ENCODE measurements at regions not wholly inside any gene's neighbourhood (a gene's known extent, or its start where the extent isn't known, plus 50 kb on each side); places are given as distances from the start of the nearest gene placed in this dataset.

DNA sequence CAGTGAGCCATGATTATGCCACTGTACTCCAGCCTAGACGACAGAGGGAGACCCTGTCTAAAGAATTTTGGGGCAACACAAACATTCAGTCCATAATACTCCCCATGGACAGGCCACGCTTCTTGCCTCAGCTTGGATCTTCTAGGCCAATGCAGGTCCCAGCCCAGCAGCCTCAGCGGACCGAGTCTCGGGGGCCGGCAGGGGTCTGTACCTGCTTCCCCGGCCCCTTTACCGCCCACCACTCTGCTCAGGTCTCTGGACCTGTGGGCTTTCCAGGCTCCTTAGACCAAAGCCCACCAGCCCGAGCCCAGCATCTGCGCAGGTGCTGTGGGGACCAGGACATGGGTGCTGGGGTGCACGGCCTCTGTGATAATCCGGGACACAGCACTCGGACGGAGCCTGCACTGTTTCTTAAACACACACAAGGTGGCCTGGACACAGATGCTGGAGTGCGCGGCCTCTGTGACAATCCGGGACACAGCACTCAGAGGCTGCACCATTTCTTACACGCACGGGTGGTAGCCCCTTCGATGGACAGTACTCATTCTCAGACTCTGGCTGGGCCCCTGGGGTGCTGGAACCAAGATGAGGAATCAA, 62.1 kb upstream of the GPC1 start:
- DNase-seq: no peak
- no peak overlapping the region for H3K4me3 ChIP-seq
- TF ChIP-seq, protein P1, sequence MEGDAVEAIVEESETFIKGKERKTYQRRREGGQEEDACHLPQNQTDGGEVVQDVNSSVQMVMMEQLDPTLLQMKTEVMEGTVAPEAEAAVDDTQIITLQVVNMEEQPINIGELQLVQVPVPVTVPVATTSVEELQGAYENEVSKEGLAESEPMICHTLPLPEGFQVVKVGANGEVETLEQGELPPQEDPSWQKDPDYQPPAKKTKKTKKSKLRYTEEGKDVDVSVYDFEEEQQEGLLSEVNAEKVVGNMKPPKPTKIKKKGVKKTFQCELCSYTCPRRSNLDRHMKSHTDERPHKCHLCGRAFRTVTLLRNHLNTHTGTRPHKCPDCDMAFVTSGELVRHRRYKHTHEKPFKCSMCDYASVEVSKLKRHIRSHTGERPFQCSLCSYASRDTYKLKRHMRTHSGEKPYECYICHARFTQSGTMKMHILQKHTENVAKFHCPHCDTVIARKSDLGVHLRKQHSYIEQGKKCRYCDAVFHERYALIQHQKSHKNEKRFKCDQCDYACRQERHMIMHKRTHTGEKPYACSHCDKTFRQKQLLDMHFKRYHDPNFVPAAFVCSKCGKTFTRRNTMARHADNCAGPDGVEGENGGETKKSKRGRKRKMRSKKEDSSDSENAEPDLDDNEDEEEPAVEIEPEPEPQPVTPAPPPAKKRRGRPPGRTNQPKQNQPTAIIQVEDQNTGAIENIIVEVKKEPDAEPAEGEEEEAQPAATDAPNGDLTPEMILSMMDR (IDR thresholded peaks at IDR 0.05): no peak
- H3K27ac ChIP-seq: no peak overlapping the region
- no peaks in the 10 kb centered on the region for H3K4me1 ChIP-seq
- H3K9ac ChIP-seq (ENCODE audit: low read depth in 2 of 2, low read length in 2 of 2): peak overlapping the region in 1 of 2 donors; percentile 24
- intact Hi-C loops (cut with DNase I): no loop called here
- no peaks in the 10 kb centered on the region for H3K36me3 ChIP-seq
- H3K27me3 ChIP-seq: no peaks in the 10 kb centered on the region
- no peaks in the 10 kb centered on the region for H3K9me3 ChIP-seq

DNA sequence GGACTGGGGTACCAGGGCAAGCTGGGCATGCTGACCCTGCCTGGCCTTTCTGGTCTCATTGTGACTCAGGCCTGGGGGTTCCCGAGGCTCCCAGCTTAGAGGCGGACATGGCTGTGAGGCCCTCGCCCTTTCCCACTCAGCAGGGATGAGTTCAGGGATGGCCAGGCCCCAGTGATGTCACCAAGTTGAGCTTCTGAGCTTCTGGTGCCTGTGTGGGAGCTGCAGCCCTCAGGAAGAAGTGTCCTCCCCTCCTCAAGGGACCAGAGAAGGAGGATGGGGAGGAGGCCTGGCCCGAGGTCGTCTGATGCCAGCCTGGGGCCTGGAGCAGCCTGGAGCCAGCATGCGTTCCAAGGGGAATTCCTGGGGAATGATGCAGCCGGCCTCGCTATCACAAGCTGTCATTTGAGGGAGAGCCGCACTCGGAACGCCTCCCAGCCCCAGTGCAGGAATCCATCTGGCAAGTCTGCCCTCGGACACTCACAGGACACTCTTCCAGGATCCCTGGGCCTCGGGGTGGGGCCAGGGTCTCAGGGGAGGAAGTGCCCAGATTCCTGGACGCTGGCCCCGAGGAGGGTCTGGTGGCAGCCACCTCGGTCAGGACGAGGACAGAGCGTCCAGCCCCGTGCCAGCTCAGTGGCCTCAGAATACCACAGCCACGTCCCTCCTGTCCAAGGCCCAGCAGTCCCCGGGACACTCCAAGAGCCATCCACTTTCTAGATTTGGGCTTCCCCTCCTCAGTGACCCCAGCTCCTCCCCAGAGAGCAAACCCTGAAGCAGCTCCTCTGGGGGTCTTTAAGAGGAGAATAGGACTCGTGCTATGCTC, 61.2 kb upstream of the GPC1 start:
- no peak overlapping the region for H3K4me3 ChIP-seq
- H3K4me1 ChIP-seq: no peaks in the 10 kb centered on the region
- no peaks in the 10 kb centered on the region for H3K27me3 ChIP-seq
- no peaks in the 10 kb centered on the region for H3K36me3 ChIP-seq
- TF ChIP-seq, protein P1 (IDR thresholded peaks at IDR 0.05): no peak
- DNase-seq: peak; percentile 43
- H3K27ac ChIP-seq: no peak overlapping the region
- peak overlapping the region in 1 of 2 donors; percentile 24 for H3K9ac ChIP-seq (ENCODE audit: low read depth in 2 of 2, low read length in 2 of 2)
- intact Hi-C loops (cut with DNase I): no loop called here
- no peaks in the 10 kb centered on the region for H3K9me3 ChIP-seq

DNA sequence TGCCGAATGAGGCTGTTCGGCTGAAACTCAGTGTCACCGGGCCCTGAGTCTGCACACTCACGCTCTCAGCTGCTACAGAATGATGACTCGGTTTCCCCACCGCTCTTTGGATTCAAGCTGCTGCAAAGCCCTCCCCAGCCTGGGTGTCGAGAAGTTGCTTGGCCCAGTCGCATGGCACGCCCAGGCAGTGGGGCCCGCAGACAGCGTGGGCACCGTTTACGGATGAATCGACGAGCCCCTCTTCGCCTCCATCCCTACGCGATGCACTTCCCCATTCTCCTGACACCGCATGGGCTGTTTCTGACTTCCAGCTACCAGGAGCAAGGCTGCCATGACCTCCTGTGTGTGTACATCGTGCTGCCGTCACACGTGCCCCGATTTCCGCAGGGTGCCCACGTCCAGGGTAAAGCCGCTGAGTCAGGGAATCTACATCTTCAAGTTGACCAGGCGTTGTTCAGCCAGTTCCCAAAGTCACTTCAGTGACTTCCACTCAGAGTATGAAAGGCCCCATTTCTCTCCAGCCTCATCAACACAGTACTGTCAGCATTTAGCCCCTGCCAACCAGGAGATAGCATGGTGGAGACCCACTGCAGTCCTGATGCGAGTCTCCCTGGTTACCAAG, 60.3 kb upstream of the GPC1 start:
- Histone ChIP-seq H3K9ac (ENCODE audit: low read depth in 2 of 2, low read length in 2 of 2) (peak overlapping the region in 1 of 2 donors; percentile 24), H3K27me3 (no peaks in the 10 kb centered on the region), H3K9me3 (no peaks in the 10 kb centered on the region), H3K36me3 (no peaks in the 10 kb centered on the region), H3K27ac (no peak overlapping the region), H3K4me3 (no peak overlapping the region), H3K4me1 (no peaks in the 10 kb centered on the region)
- no peak for DNase-seq
- intact Hi-C loops (cut with DNase I): no loop called here
- TF ChIP-seq, protein P1 (IDR thresholded peaks at IDR 0.05): no peak

DNA sequence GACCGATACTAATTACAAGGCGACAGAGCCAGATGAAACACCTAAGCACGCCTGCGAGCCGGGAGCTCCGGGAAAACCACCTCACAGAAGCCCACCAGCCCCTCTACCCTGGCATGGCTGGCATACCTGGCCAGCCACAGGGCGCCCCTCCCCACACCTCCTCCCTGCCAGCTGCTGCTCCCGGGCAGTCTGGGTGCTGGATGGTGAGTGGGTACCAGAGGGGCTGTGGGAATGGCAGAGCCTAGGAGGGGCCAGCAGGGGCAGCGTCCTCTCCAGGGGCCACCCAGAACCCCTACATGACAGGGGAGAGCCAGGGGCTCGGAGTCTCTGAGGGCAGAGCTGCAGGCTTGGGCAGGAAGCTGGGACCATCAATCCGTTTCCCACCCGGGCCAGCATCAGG, 58.7 kb upstream of the GPC1 start:
- Histone ChIP-seq H3K9me3 (no peaks in the 10 kb centered on the region), H3K4me1 (no peaks in the 10 kb centered on the region), H3K9ac (ENCODE audit: low read depth in 2 of 2, low read length in 2 of 2) (peak overlapping the region in 1 of 2 donors; percentile 35), H3K27me3 (no peaks in the 10 kb centered on the region), H3K4me3 (no peak overlapping the region), H3K36me3 (no peaks in the 10 kb centered on the region), H3K27ac (no peak overlapping the region)
- no peak for DNase-seq
- intact Hi-C loops (cut with DNase I): no loop called here
- TF ChIP-seq, protein P1 (IDR thresholded peaks at IDR 0.05): no peak

DNA sequence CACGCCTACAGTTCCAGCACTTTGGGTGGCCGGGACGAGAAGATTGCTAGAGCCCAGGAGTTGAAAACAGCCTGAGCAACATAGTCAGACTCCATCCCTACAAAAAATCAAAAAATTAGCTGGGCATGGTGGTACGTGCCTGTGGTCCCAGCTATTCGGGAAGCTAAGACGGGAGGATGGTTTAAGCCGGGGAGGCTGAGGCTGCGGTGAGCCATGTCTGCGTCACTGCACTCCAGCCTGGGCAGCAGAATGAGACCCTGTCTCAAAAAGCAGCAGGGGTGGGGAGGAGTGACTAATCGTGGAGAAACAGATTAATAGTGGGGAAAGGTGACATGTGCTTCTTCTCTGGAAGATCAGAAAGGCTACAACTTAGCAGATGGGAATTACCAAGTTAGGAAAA, 58.1 kb upstream of the GPC1 start:
- intact Hi-C loops (cut with DNase I): no loop called here
- Histone ChIP-seq H3K4me3 (no peak overlapping the region), H3K27ac (no peak overlapping the region), H3K27me3 (no peaks in the 10 kb centered on the region), H3K9me3 (no peaks in the 10 kb centered on the region), H3K9ac (ENCODE audit: low read depth in 2 of 2, low read length in 2 of 2) (no peak overlapping the region), H3K4me1 (no peaks in the 10 kb centered on the region), H3K36me3 (no peaks in the 10 kb centered on the region)
- DNase-seq: no peak
- TF ChIP-seq, protein P1 (IDR thresholded peaks at IDR 0.05): no peak

Measured in colonic mucosa (tissue), 4 donors.